HCT116 (cell line): ENCODE measurements at regions not wholly inside any gene's neighbourhood (a gene's known extent, or its start where the extent isn't known, plus 50 kb on each side); places are given as distances from the start of the nearest gene placed in this dataset.

Experiments used
- ATAC-seq: fragments of 200-7000 bp; cut with Tn5 transposase; 2 replicates; pipeline ENCODE4 v1.9.1; 2020; ENCODE audit warnings: mild to moderate bottlenecking, moderate library complexity
- BruUV-seq: library from RNA; stranded (reverse); fragments of 400-500 nt; replicated peaks from 2 replicates; lab custom pipeline; 2021; lab: Mats Ljungman, UMichigan
- CTCF ChIA-PET: fragments of 300-600 bp; sonication (Branson Sonifier 250); formaldehyde crosslinking; loops from one replicate; lab custom pipeline; 2021; ENCODE audit warnings: antibody characterized with exemption; lab: Charles Lee
- POLR2A ChIA-PET: fragments of 300-600, 350-600 bp; sonication (Branson Sonifier 250); formaldehyde crosslinking; loops from one replicate; lab custom pipeline; 2021; ENCODE audit warnings: antibody characterized with exemption; lab: Charles Lee
- RAD21 ChIA-PET, 2 experiments: fragments of 300-600 bp; sonication (Branson Sonifier 250); formaldehyde crosslinking; loops; one replicate each; lab custom pipeline; 2023; ENCODE audit warnings: low total read pairs in 2 of 2; ENCODE audit not compliant: uncharacterized antibody in 2 of 2, unreplicated experiment in 2 of 2, low non-redundant PET in 1 of 2; lab: Charles Lee
- DNase-seq: peaks from one replicate; pipeline ENCODE4 v3.0.0-alpha.2; 2010; ENCODE audit warnings: low read depth, low spot score
- H2AFZ ChIP-seq: fragments of 200-600 bp; shearing (Covaris generic), sonication (generic); 2 replicates; pipeline ENCODE4 v1.6.1; 2017; ENCODE audit warnings: low read depth, mixed run types, mixed read lengths, antibody characterized with exemption, low read length; ENCODE audit not compliant: poor library complexity, severe bottlenecking
- H3K27ac ChIP-seq: 2 replicates; pipeline ENCODE4 v1.5.1; 2012; ENCODE audit warnings: low read depth, low read length
- H3K27me3 ChIP-seq: fragments of 200-600 bp; sonication (generic); 2 replicates; pipeline ENCODE4 v1.6.1; 2016; ENCODE audit warnings: mixed run types, low read length, mixed read lengths; ENCODE audit not compliant: insufficient read depth
- H3K36me3 ChIP-seq, 2 experiments: fragments of 200-500 bp in 1 of 2; fragments of 200-600 bp in 1 of 2; sonication (Bioruptor generic) in 1 of 2; sonication (generic) in 1 of 2; 2 replicates each; pipeline versions ENCODE4 v1.5.1 to v1.6.1; 2014 to 2016; ENCODE audit warnings: low read length in 2 of 2, inconsistent platforms in 1 of 2, mixed read lengths in 1 of 2, mixed run types in 1 of 2; ENCODE audit not compliant: insufficient read depth in 2 of 2, control insufficient read depth in 1 of 2
- H3K4me1 ChIP-seq, 2 experiments: fragments of 200-600 bp in 1 of 2; sonication (generic) in 1 of 2; 2 replicates each; pipeline versions ENCODE4 v1.5.1 to v1.6.1; 2012 to 2017; ENCODE audit warnings: low read length in 2 of 2, inconsistent platforms in 1 of 2, mild to moderate bottlenecking in 1 of 2, mixed read lengths in 1 of 2, mixed run types in 1 of 2, moderate library complexity in 1 of 2; ENCODE audit not compliant: insufficient read depth in 2 of 2, control insufficient read depth in 1 of 2
- H3K4me2 ChIP-seq: fragments of 200-600 bp; sonication (generic); 2 replicates; pipeline ENCODE4 v1.6.1; 2017; ENCODE audit warnings: mixed run types, low read length, mixed read lengths
- H3K4me3 ChIP-seq, 2 experiments: fragments of 200-600 bp in 1 of 2; sonication (generic) in 1 of 2; replicated peaks in 1 of 2; 2 replicates each; pipeline ENCODE4 v1.5.1; 2011 to 2016; ENCODE audit warnings: low read length in 2 of 2, control low read depth in 1 of 2, low read depth in 1 of 2, mild to moderate bottlenecking in 1 of 2, mixed read lengths in 1 of 2, mixed run types in 1 of 2
- H3K79me2 ChIP-seq: fragments of 200-600 bp; sonication (generic); 2 replicates; pipeline ENCODE4 v1.6.1; 2017; ENCODE audit warnings: mild to moderate bottlenecking, mixed run types, low read length, moderate library complexity, mixed read lengths; ENCODE audit not compliant: insufficient read depth
- H3K9ac ChIP-seq: fragments of 200-600 bp; sonication (generic); 2 replicates; pipeline ENCODE4 v1.6.1; 2016; ENCODE audit warnings: low read length, mixed read lengths
- H3K9me2 ChIP-seq: fragments of 200-600 bp; sonication (generic), shearing (Covaris generic); 2 replicates; pipeline ENCODE4 v1.6.1; 2017; ENCODE audit warnings: mixed run types, mild to moderate bottlenecking, moderate library complexity; ENCODE audit not compliant: insufficient read depth
- H3K9me3 ChIP-seq, 2 experiments: fragments of 200-500 bp in 1 of 2; fragments of 200-600 bp in 1 of 2; sonication (Bioruptor generic) in 1 of 2; sonication (generic) in 1 of 2; 2 replicates each; pipeline ENCODE4 v1.6.1; 2014 to 2017; ENCODE audit warnings: low read length in 2 of 2, mixed read lengths in 2 of 2, inconsistent platforms in 1 of 2, low read depth in 1 of 2, mild to moderate bottlenecking in 1 of 2, mixed run types in 1 of 2, moderate library complexity in 1 of 2; ENCODE audit not compliant: control insufficient read depth in 1 of 2, insufficient read depth in 1 of 2
- H4K20me1 ChIP-seq: fragments of 200-600 bp; sonication (generic), shearing (Covaris generic); 2 replicates; pipeline ENCODE4 v1.6.1; 2017; ENCODE audit warnings: mixed run types, mild to moderate bottlenecking, moderate library complexity; ENCODE audit not compliant: insufficient read depth
- EZH2 ChIP-seq: fragments of 200-600 bp; sonication (generic); IDR thresholded peaks from 2 replicates; pipeline ENCODE4 v1.6.1; 2017; ENCODE audit warnings: antibody characterized with exemption, mixed run types
- EZH2phosphoT487 ChIP-seq: fragments of 200-600 bp; IDR thresholded peaks from 2 replicates; pipeline ENCODE4 v1.6.1; 2018; ENCODE audit warnings: antibody characterized with exemption, borderline replicate concordance
- FOSL1 ChIP-seq: IDR thresholded peaks from 2 replicates; pipeline ENCODE4 v1.6.1; 2012; ENCODE audit warnings: low read depth
- JUND ChIP-seq: IDR thresholded peaks from 2 replicates; pipeline ENCODE4 v1.6.1; 2012
- MAX ChIP-seq: IDR thresholded peaks from 2 replicates; pipeline ENCODE4 v1.6.1; 2012
- POLR2AphosphoS5 ChIP-seq: IDR thresholded peaks from 2 replicates; pipeline ENCODE4 v1.6.1; 2011; ENCODE audit warnings: mild to moderate bottlenecking, low read depth, low read length, moderate library complexity
- SIN3A ChIP-seq: IDR thresholded peaks from 2 replicates; pipeline ENCODE4 v1.6.1; 2012; ENCODE audit warnings: low read depth
- SP1 ChIP-seq: IDR thresholded peaks from 2 replicates; pipeline ENCODE4 v1.6.1; 2012; ENCODE audit warnings: low read depth
- YY1 ChIP-seq: IDR thresholded peaks from 2 replicates; pipeline ENCODE4 v1.6.1; 2011; ENCODE audit warnings: low read length, low read depth, moderate library complexity, mild to moderate bottlenecking; ENCODE audit not compliant: insufficient replicate concordance; ENCODE audit errors: extremely low read depth
- ZBTB33 ChIP-seq: IDR thresholded peaks from 2 replicates; pipeline ENCODE4 v1.6.1; 2011; ENCODE audit warnings: mild to moderate bottlenecking, low read length, moderate library complexity; ENCODE audit not compliant: insufficient replicate concordance; ENCODE audit errors: extremely low read depth
- ZFX ChIP-seq: fragments of 450-650 bp; IDR thresholded peaks from 2 replicates; pipeline ENCODE4 v1.6.1; 2017
- intact Hi-C: fragments of 100-400 bp; cut with micrococcal nuclease; formaldehyde crosslinking; loops from 2 replicates; pipeline ENCODE4 v1.10.0; 2022
- TF ChIP-seq, protein P1 (sequence below), 3 experiments: fragments of 200-600 bp in 1 of 3; sonication (generic) in 1 of 3; IDR thresholded peaks in 2 of 3; conservative IDR thresholded peaks in 1 of 3; 2 replicates each; pipeline ENCODE4 v1.5.1; 2012 to 2017; ENCODE audit warnings: low read depth in 2 of 3, low read length in 2 of 3, antibody characterized with exemption in 1 of 3, borderline replicate concordance in 1 of 3, control low read depth in 1 of 3, mild to moderate bottlenecking in 1 of 3, mixed read lengths in 1 of 3, mixed run types in 1 of 3, moderate library complexity in 1 of 3; ENCODE audit not compliant: insufficient read depth in 1 of 3

DNA sequence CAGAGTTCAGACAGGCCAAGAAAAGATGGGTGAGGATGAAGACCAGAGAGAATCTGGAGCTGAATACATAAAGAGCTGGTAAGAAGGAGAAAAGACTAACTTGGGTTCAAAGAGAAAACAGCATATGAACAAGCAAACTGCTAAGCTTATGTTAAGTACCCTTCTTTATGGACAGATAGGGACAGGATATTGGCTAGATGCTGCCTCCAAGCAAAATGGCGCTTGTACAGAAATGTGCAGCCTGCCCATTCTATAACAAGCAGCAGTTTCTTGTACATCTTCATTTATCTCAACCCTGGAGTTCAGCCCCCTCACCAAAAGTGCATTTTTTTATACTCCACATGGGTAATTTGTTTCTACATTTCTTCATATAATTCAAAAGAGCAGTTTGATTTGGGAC is 184.5 kb downstream of the RMST start:
- ChIA-PET RAD21 (no interaction called here), CTCF (no interaction called here), POLR2A (no interaction called here)
- Histone ChIP-seq H3K27ac (no peak overlapping the region), H3K27me3 (no peaks in the 10 kb centered on the region), H3K9me3 (no peaks in the 10 kb centered on the region), H2AFZ (no peak overlapping the region), H3K4me3 (no peak overlapping the region), H3K9ac (no peak overlapping the region), H4K20me1 (no peaks in the 10 kb centered on the region), H3K36me3 (no peaks in the 10 kb centered on the region), H3K4me2 (no peak overlapping the region), H3K4me1 (no peaks in the 10 kb centered on the region), H3K79me2 (no peaks in the 10 kb centered on the region), H3K9me2 (no peaks in the 10 kb centered on the region)
- intact Hi-C loops, result no loop called here
- DNase-seq, result no peak
- ATAC-seq, result no peak
- no TSS peak for BruUV-seq
- TF ChIP-seq EZH2phosphoT487, result no peak
- no peak for TF ChIP-seq MAX
- TF ChIP-seq ZFX, result no peak
- TF ChIP-seq SIN3A, result no peak
- TF ChIP-seq EZH2, result no peak
- no peak for TF ChIP-seq SP1
- TF ChIP-seq JUND, result no peak
- no peak for TF ChIP-seq FOSL1
- TF ChIP-seq POLR2AphosphoS5, result no peak
- TF ChIP-seq, protein P1, sequence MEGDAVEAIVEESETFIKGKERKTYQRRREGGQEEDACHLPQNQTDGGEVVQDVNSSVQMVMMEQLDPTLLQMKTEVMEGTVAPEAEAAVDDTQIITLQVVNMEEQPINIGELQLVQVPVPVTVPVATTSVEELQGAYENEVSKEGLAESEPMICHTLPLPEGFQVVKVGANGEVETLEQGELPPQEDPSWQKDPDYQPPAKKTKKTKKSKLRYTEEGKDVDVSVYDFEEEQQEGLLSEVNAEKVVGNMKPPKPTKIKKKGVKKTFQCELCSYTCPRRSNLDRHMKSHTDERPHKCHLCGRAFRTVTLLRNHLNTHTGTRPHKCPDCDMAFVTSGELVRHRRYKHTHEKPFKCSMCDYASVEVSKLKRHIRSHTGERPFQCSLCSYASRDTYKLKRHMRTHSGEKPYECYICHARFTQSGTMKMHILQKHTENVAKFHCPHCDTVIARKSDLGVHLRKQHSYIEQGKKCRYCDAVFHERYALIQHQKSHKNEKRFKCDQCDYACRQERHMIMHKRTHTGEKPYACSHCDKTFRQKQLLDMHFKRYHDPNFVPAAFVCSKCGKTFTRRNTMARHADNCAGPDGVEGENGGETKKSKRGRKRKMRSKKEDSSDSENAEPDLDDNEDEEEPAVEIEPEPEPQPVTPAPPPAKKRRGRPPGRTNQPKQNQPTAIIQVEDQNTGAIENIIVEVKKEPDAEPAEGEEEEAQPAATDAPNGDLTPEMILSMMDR (IDR thresholded peaks at IDR 0.05 in 2 of 3, conservative IDR thresholded peaks at IDR 0.05 in 1 of 3; ENCODE audit: borderline replicate concordance in 1 of 3, insufficient read depth in 1 of 3, low read depth in 2 of 3, low read length in 2 of 3), result no peak
- TF ChIP-seq ZBTB33, result no peak
- TF ChIP-seq YY1, result no peak
